Muscle layer of colon (tissue), 2 donors: ENCODE measurements at regions not wholly inside any gene's neighbourhood (a gene's known extent, or its start where the extent isn't known, plus 50 kb on each side); places are given as distances from the start of the nearest gene placed in this dataset.

Source experiments
- H3K27ac ChIP-seq: one replicate; pipeline ENCODE4 v1.7.0; 2013; ENCODE audit warnings: low read depth, mild to moderate bottlenecking, low read length, moderate library complexity
- H3K27me3 ChIP-seq, 2 donors: one replicate each; pipeline ENCODE4 v1.7.0; 2013; ENCODE audit warnings: low read length in 2 of 2, mild to moderate bottlenecking in 2 of 2; ENCODE audit not compliant: insufficient read depth in 2 of 2, control insufficient read depth in 1 of 2
- H3K36me3 ChIP-seq: one replicate; pipeline ENCODE4 v1.7.0; 2013; ENCODE audit warnings: mild to moderate bottlenecking, low read length; ENCODE audit not compliant: insufficient read depth
- H3K4me1 ChIP-seq: one replicate; pipeline ENCODE4 v1.7.0; 2013; ENCODE audit warnings: mild to moderate bottlenecking, low read length; ENCODE audit not compliant: insufficient read depth
- H3K4me3 ChIP-seq, 2 donors: one replicate each; pipeline ENCODE4 v1.7.0; 2013; ENCODE audit warnings: low read length in 2 of 2, low read depth in 1 of 2, mild to moderate bottlenecking in 1 of 2, moderate library complexity in 1 of 2
- H3K9ac ChIP-seq: one replicate; pipeline ENCODE4 v1.7.0; 2013; ENCODE audit warnings: low read length
- H3K9me3 ChIP-seq: one replicate; pipeline ENCODE4 v1.7.0; 2013; ENCODE audit warnings: mild to moderate bottlenecking, low read length
- donor health status: abdominal sarcoma.
- donor health status: Adenocarcinoma of cecum.

- H3K9ac ChIP-seq: no peak overlapping the region
- H3K36me3 ChIP-seq: no peaks in the 10 kb centered on the region
- no peaks in the 10 kb centered on the region for H3K27me3 ChIP-seq
Observed at GRCh38 chr13:103263448-103263847, 197.2 kb upstream of the SLC10A2 start.

GRCh38 chr13:103255587-103256301, 189.5 kb upstream of the SLC10A2 start:
- Histone ChIP-seq H3K36me3 (no peaks in the 10 kb centered on the region), H3K4me3 (no peak overlapping the region), H3K9ac (no peak overlapping the region), H3K27ac (no peak overlapping the region), H3K9me3 (no peaks in the 10 kb centered on the region), H3K27me3 (no peaks in the 10 kb centered on the region), H3K4me1 (no peaks in the 10 kb centered on the region)

More at GRCh38 chr13:103263448-103263847, 197.2 kb upstream of the SLC10A2 start:
- Histone ChIP-seq H3K4me1 (no peaks in the 10 kb centered on the region), H3K4me3 (no peak overlapping the region), H3K9me3 (no peaks in the 10 kb centered on the region), H3K27ac (no peak overlapping the region)

- H3K4me3 ChIP-seq: no peak overlapping the region
- no peaks in the 10 kb centered on the region for H3K36me3 ChIP-seq
- no peaks in the 10 kb centered on the region for H3K27me3 ChIP-seq
- no peaks in the 10 kb centered on the region for H3K9me3 ChIP-seq
- H3K9ac ChIP-seq: no peak overlapping the region
- no peak overlapping the region for H3K27ac ChIP-seq
- no peaks in the 10 kb centered on the region for H3K4me1 ChIP-seq
Observed at GRCh38 chr13:103250071-103250470, 183.9 kb upstream of the SLC10A2 start.

- Histone ChIP-seq H3K36me3 (no peaks in the 10 kb centered on the region), H3K27me3 (no peaks in the 10 kb centered on the region), H3K4me1 (no peaks in the 10 kb centered on the region), H3K9me3 (no peaks in the 10 kb centered on the region), H3K27ac (no peak overlapping the region), H3K9ac (no peak overlapping the region), H3K4me3 (no peak overlapping the region)
Observed at GRCh38 chr13:103246581-103247200, 180.5 kb upstream of the SLC10A2 start.

- no peak overlapping the region for H3K27ac ChIP-seq
- no peaks in the 10 kb centered on the region for H3K36me3 ChIP-seq
- H3K9ac ChIP-seq: no peak overlapping the region
- H3K4me3 ChIP-seq: no peak overlapping the region
- H3K9me3 ChIP-seq: no peaks in the 10 kb centered on the region
- H3K4me1 ChIP-seq: no peaks in the 10 kb centered on the region
- no peaks in the 10 kb centered on the region for H3K27me3 ChIP-seq
Observed at GRCh38 chr13:103243495-103243894, 177.3 kb upstream of the SLC10A2 start.

GRCh38 chr13:103238441-103238840, 172.2 kb upstream of the SLC10A2 start:
- H3K36me3 ChIP-seq: no peaks in the 10 kb centered on the region
- H3K9ac ChIP-seq: no peak overlapping the region
- no peaks in the 10 kb centered on the region for H3K9me3 ChIP-seq
- H3K27ac ChIP-seq: no peak overlapping the region
- no peak overlapping the region for H3K4me3 ChIP-seq
- no peaks in the 10 kb centered on the region for H3K4me1 ChIP-seq
- H3K27me3 ChIP-seq: no peaks in the 10 kb centered on the region

GRCh38 chr13:103236213-103236612, 170.0 kb upstream of the SLC10A2 start:
- Histone ChIP-seq H3K4me3 (no peak overlapping the region), H3K36me3 (no peaks in the 10 kb centered on the region), H3K9me3 (no peaks in the 10 kb centered on the region), H3K27me3 (no peaks in the 10 kb centered on the region), H3K4me1 (no peaks in the 10 kb centered on the region), H3K9ac (no peak overlapping the region), H3K27ac (no peak overlapping the region)

GRCh38 chr13:103229674-103230073, 163.5 kb upstream of the SLC10A2 start:
- H3K9me3 ChIP-seq: no peaks in the 10 kb centered on the region
- H3K4me1 ChIP-seq: no peaks in the 10 kb centered on the region
- H3K9ac ChIP-seq: no peak overlapping the region
- H3K4me3 ChIP-seq: no peak overlapping the region
- H3K36me3 ChIP-seq: no peaks in the 10 kb centered on the region
- no peak overlapping the region for H3K27ac ChIP-seq
- H3K27me3 ChIP-seq: no peaks in the 10 kb centered on the region

GRCh38 chr13:103224804-103225203, 158.6 kb upstream of the SLC10A2 start:
- no peaks in the 10 kb centered on the region for H3K27me3 ChIP-seq
- H3K4me1 ChIP-seq: no peaks in the 10 kb centered on the region
- H3K9ac ChIP-seq: no peak overlapping the region
- no peaks in the 10 kb centered on the region for H3K9me3 ChIP-seq
- H3K27ac ChIP-seq: no peak overlapping the region
- H3K36me3 ChIP-seq: no peaks in the 10 kb centered on the region
- H3K4me3 ChIP-seq: no peak overlapping the region

- H3K36me3 ChIP-seq: no peaks in the 10 kb centered on the region
- H3K4me1 ChIP-seq: no peaks in the 10 kb centered on the region
- no peak overlapping the region for H3K9ac ChIP-seq
Observed at GRCh38 chr13:103222683-103223082, 156.5 kb upstream of the SLC10A2 start.

GRCh38 chr13:103218253-103218652, 152.0 kb upstream of the SLC10A2 start:
- Histone ChIP-seq H3K4me1 (no peaks in the 10 kb centered on the region), H3K9me3 (no peaks in the 10 kb centered on the region), H3K4me3 (no peak overlapping the region), H3K36me3 (no peaks in the 10 kb centered on the region), H3K27ac (no peak overlapping the region), H3K27me3 (no peaks in the 10 kb centered on the region), H3K9ac (no peak overlapping the region)

More at GRCh38 chr13:103222683-103223082, 156.5 kb upstream of the SLC10A2 start:
- H3K9me3 ChIP-seq: no peaks in the 10 kb centered on the region
- H3K4me3 ChIP-seq: no peak overlapping the region
- H3K27ac ChIP-seq: no peak overlapping the region
- no peaks in the 10 kb centered on the region for H3K27me3 ChIP-seq

- Histone ChIP-seq H3K27ac (no peak overlapping the region), H3K9ac (no peak overlapping the region), H3K9me3 (no peaks in the 10 kb centered on the region), H3K4me3 (no peak overlapping the region), H3K27me3 (no peaks in the 10 kb centered on the region), H3K36me3 (no peaks in the 10 kb centered on the region), H3K4me1 (no peaks in the 10 kb centered on the region)
Observed at GRCh38 chr13:103213152-103213551, 146.9 kb upstream of the SLC10A2 start.
